Hematopoietic multipotent progenitor cell treated with erythropoietin and hydrocortisone succinate and interleukin-3 and kit ligand, for 17 days (in vitro differentiated cells): ENCODE measurements at regions not wholly inside any gene's neighbourhood (a gene's known extent, or its start where the extent isn't known, plus 50 kb on each side); places are given as distances from the start of the nearest gene placed in this dataset.

Source experiments
- DNase-seq: peaks from one replicate; pipeline ENCODE4 v3.0.0-alpha.2; 2015; ENCODE audit warnings: low spot score

DNA sequence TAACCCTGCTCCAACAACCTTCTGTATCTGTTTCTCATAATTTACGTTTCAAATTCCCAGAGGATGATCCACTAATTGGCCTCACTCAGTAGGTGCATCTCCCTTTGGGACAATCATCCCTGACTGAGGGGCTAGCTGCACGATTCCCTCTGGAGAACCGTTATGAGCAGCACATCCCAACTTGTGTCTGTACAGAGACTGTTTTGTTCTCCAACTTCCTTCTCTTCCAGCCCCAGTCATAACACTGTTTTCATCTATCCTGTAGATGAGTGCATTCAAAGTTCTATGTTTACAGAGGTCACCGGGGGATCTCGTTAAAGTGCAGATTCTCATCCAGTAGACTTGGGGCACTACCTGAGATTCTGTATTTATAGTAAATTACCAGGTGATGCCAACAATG, 187.2 kb downstream of the REEP3 start:
- DNase-seq = no peak

GRCh38 chr10:63710703-63711102, 189.5 kb downstream of the REEP3 start:
- DNase-seq = no peak

DNA sequence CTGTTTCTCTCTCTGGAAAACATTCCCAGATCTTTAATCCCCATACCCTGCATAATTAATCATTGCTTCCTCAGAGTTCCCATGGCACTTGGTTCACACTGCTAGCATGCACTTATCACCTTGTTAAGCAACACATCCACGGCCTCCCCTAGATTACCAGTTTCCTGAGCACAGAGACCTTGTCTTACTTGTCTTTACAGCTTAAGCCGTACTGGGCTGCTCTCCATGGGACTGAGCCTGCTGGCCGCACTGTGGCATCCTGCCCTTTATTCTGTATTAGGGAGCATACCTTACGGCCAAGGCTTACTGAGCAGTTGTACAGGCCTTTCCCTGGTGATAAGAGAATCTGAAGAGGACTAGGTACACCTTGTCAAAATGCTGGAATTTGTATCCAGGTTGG, 190.2 kb downstream of the REEP3 start:
- DNase-seq = no peak

DNA sequence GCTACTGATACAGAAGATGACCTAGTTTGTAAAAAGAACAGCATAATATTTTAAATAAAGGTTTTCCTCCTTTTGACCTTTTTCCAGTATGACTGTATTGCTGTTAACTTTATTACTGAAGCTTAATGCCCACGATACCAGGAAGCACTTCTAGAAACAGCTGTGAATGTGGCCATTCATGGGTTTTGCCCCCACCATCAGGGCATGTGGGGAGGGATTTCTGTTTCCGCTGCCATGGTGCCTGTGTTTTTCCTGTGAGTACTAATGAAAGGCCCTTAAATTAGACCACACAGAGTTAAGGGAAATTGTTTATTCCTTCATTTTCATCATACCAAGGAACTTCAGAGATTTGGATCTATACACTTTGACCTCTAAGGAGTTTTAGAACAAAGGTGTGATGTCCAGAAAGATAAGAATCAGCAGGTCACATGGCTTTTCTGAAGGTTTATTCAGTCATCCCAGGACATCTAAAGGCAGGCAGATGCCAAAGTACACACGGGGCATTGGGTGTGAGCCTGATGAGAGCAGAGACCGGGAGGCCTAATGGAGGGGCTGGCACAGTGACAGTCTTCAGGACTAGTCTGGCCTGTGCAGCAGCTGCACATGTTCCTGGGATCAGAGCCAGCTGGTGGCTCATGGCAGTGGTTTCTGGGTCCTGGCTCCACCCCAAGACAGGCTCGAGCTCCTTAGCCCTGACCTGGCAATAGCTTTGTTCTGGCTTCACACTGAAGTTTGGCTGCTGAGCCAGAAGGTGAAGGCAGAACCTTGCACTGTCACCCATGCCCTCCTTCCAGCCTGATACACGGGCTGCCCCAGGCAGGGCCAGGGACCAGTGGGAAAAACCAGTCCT, 190.9 kb downstream of the REEP3 start:
- DNase-seq = peak; percentile 21

- no peak for DNase-seq
Observed at GRCh38 chr10:63712717-63713115, 191.5 kb downstream of the REEP3 start.

GRCh38 chr10:63713191-63714144, 192.3 kb downstream of the REEP3 start:
- DNase-seq = no peak

GRCh38 chr10:63716016-63716580, 194.9 kb downstream of the REEP3 start:
- DNase-seq = no peak

- DNase-seq = no peak
Observed at GRCh38 chr10:63717027-63717715, 196.0 kb downstream of the REEP3 start.

DNA sequence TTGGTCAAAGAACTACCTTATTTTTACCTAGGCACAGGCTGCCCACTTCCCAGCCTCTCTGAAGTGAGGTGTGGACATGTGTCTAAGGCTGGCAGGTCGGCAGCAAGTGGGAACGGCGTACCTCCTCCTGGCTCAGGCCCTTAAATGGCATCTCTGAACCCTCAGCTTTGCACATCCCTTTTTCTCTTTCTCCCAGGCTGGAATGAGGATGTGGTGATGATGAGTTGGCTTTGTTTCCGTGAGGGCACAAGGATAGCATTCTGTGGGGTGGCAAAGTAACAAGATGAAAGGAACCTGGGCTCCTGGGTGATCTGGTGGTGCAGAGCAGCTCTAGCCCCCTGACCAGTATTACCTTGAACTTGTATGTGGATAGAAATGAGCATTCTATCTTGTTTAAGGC, 196.8 kb downstream of the REEP3 start:
- no peak for DNase-seq

DNA sequence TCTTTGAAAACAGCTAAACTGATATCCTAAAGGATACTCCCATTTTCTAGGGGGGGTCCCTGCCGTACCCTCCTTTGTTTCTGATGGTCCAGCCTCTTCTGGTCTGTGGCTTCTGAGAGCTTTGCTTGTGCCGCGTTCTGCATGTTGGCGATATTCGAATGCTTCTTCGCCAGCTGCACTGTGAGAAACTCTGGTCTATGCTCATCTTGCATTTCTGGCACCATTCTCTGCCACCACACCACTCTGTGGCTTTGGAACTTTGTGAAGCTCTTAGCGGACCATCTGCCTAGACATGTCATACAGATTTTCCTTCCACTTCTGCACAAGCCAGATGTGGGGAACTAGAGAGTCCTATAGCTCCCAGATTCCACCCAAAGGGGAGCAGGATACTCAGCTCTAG, 197.2 kb downstream of the REEP3 start:
- no peak for DNase-seq

DNA sequence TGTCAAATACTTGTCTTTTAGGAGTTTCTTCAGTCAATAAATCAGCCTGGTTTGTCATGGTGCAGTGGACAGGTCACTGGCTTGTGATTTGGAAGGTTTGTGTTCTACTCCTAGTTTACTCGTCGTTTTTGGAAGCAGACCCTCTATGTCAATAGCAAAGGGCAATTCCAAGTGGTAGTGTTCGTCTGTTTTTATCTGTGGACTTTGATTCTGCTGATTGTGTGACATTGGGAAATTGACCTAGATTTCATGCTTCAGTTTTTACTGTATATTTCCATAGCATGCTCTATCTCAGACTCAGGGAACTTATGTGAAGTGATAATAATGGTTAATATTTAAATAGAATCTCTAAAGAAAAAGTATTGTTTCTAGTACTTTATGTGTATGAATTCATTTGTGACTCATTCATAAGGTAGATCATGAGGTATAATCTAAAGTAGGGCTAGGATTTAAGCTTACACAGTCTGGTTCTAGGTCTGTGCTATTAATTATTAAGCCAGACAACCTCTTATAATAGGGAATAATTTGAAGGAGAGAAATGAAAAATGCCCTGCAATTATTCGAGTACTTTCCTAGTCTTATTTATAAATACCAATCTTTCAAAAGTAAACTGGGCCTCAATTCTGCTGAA, 198.1 kb downstream of the REEP3 start:
- no peak for DNase-seq

GRCh38 chr10:63720072-63720537, 198.9 kb downstream of the REEP3 start:
- DNase-seq = peak; percentile 70

DNA sequence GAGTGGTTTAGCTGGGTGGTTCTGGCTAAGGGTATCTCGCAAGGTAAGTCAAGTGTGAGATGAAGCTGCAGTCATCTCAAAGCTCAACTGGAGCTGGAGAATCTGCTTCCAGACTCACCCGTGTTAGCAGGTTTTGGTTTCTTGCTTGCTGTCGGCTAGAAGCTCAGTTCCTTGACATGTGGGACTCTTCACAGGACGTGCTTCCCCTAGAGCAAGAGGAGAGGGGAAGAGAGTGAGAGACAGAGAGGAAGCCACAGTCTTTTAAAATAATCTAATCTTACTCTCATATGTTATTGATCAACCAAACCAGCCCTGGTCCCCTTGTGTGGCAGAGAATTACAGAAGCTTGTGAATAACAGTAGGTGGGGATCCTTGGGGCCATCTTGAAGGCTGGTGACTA, 199.5 kb downstream of the REEP3 start:
- DNase-seq = no peak

- no peak for DNase-seq
Observed at GRCh38 chr10:63722537-63722936, 201.3 kb downstream of the REEP3 start.

DNA sequence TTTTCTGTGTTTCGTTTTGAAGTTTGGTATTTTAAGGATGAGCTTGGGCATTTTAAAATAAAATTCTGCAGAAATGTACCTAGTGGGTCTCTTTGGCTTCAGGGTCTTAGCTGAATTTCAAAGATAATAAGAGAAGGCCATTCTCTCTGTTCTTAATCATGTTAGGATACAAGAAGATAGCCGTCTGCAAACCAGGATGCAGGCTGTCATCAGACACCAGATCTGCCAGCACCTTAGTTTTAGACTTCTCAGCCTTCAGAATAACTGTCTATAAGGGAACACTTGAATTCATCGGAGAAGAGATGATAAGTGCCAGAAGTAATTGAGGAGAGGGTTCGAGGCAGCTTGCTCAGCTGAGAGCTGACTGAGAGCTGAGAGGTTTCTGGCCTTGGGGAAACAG, 202.1 kb downstream of the REEP3 start:
- no peak for DNase-seq

- DNase-seq = no peak
Observed at GRCh38 chr10:63723741-63724140, 202.5 kb downstream of the REEP3 start.

DNA sequence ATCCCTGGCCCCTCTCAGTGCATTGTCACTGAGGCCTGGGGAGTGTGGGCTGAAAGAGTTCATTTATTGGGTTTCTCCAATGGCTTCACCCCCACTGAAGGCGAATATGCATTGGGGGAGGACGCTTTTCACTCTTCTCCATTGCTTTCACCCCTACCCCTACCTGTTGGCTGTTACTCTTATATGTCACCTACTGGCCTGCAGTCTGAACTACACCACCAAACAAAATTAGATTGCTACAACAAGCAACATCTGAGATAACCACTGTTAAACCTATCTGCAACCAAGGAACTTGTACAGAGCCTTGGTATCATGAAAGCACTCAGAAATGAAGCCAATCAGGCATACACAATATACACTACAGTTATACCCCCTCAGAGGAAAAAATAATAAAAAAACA, 203.7 kb downstream of the REEP3 start:
- DNase-seq = no peak

DNA sequence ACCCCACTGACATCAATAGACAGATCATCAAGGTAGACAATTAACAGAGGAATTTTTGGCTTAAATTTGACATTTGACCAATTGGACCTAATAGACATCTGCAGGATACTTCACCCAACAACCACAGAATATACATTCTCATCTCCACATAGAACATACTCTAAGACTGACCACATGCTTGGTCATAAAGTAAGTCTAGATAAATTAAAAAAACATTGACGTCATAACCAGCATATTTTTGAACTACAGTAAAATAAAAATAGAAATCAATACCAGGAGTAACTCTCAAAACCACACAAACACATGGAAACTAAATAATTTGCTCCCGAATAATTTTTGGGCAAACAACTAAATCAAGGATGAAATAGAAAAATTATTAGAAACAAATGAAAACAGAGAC, 205.7 kb downstream of the REEP3 start:
- DNase-seq = no peak

DNA sequence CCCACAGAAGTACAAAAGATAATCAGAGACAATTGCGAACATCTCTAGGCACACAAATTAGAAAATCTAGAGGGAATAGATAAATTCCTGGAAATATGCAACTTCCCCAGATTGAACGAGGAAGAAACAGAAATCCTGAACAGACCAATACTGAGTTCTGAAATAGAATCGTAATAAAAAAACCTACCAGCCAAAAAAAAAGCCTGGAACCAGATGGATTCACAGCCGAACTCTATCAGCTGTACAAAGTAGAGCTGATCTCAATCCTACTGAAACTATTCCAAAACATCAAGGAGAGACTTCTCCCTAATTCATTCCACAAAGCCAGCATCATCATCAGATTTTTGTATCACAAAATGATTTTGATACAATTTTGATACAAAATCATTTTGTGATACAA, 206.4 kb downstream of the REEP3 start:
- DNase-seq = no peak

- no peak for DNase-seq
Observed at GRCh38 chr10:63735305-63735704, 214.1 kb downstream of the REEP3 start.

DNA sequence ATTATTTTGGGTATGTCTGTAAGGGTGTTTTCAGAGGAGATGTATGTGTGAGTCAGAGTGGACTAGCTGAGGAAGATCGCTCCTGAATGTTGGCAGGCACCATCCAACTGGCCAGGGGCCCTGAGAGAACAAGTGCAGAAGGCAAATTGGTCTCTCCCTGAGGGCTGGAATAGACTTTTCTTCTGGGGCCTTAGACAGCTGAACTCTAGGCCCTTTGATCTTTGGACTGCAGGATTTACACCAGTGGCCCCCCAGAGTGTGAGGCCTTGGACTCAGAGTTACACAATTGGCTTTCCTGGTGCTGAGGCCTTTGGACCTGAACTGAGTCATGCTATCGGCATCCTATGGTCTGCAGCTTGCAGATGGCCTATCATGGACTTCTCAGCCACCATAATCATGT, 217.2 kb downstream of the REEP3 start:
- DNase-seq = no peak
